ENCODE measurements at regions not wholly inside any gene's neighbourhood (a gene's known extent, or its start where the extent isn't known, plus 50 kb on each side); places are given as distances from the start of the nearest gene placed in this dataset.

- no peak for TF ChIP-seq ZBTB7A (IDR thresholded peaks at IDR 0.05; ENCODE audit: low read depth)
- TF ChIP-seq REST (IDR thresholded peaks at IDR 0.05; ENCODE audit: low read depth) = no peak
- TF ChIP-seq YY1 (IDR thresholded peaks at IDR 0.05; ENCODE audit: low read depth) = no peak
- TF ChIP-seq CREB1 (IDR thresholded peaks at IDR 0.05; ENCODE audit: low read depth) = no peak
- TF ChIP-seq MAX (IDR thresholded peaks at IDR 0.05) = no peak
- TF ChIP-seq USF1 (IDR thresholded peaks at IDR 0.05) = no peak
- TF ChIP-seq FOXM1 (IDR thresholded peaks at IDR 0.05; ENCODE audit: borderline replicate concordance, low read depth) = no peak
Measured at GRCh38 chr10:98318861-98319260, 50.9 kb upstream of the LOXL4 start.

Data from Ishikawa (cell line).